GM18499 (cell line): ENCODE measurements at regions not wholly inside any gene's neighbourhood (a gene's known extent, or its start where the extent isn't known, plus 50 kb on each side); places are given as distances from the start of the nearest gene placed in this dataset.

Experiments used
- ATAC-seq: cut with Tn5 transposase; IDR thresholded peaks from one replicate; pipeline ENCODE4 v1.9.1; 2021; ENCODE audit warnings: moderate number of reproducible peaks; ENCODE audit not compliant: insufficient read depth, unreplicated experiment

DNA sequence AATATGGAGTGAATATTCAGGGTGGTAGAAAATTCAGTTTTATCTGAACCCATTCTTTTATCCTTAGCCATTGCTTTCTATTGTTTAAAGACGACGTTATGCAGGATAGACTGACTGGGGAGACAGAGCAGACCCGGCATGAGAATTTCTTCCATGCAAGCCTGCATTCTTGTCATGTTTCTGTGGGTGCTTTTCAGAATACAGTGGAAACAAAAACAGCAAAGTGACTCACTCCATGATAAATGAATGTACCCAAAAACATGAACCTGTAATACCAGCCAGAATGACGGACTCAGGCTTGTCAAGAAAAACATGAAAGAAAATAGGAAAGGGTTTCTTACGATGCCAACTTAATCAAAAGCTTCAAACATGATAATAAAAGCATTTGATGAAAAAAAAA, 924.0 kb downstream of the EFNB2 start:
- no peak for ATAC-seq

DNA sequence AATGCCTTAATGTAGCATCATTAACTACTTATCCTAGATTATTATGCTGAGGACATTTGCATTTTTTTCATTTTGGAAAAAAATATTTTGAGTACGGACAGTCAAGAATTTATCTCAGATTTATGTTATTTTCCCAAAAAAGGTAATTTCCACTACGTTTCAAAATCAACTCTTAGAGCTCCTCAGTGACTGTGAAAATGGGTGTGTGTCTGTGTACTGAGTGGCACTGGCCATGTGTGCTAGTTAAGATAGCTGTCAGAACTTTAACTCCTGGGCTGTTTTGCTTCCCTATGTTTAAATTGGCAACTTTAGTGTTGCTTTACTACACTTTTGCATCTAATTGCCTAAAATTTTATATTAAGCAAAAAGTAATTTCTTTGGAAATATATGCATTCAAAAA, 927.4 kb downstream of the EFNB2 start:
- ATAC-seq: no peak

DNA sequence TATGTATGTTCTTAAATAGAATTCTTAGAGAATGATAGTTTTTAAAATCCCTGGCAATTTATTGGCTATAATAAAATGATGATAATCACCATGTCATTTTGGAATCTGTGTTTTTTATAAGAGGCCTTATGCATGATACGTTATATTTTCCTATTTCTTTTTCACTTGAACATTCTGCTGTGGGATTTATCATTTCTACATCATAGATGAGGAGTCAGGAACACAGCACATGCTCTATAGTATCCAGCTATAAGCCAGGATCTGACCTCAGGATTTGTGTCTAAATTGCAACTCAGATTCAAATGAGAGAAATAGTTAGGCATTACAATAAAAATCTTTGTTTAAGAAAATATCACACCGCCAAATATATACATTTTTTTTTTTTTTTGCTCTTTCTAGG, 928.0 kb downstream of the EFNB2 start:
- ATAC-seq: no peak

DNA sequence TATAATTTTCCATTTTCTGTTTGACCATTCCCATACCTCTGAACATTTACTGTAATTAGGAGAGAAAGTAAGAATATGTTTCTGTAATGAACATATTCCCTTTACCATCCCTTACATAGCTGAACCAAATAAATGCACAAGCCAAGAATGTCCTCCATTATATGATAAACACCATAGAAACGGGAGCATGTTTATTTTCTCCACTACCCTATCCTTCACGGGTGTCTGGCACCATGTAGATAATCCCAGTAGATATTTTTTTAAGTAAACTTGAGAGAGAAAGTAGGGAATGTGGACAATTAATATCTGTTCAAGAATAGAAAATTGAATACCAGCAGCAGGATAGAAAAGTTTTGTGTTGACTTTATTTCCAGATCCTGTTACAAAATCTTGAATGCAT, 928.4 kb downstream of the EFNB2 start:
- no peak for ATAC-seq

DNA sequence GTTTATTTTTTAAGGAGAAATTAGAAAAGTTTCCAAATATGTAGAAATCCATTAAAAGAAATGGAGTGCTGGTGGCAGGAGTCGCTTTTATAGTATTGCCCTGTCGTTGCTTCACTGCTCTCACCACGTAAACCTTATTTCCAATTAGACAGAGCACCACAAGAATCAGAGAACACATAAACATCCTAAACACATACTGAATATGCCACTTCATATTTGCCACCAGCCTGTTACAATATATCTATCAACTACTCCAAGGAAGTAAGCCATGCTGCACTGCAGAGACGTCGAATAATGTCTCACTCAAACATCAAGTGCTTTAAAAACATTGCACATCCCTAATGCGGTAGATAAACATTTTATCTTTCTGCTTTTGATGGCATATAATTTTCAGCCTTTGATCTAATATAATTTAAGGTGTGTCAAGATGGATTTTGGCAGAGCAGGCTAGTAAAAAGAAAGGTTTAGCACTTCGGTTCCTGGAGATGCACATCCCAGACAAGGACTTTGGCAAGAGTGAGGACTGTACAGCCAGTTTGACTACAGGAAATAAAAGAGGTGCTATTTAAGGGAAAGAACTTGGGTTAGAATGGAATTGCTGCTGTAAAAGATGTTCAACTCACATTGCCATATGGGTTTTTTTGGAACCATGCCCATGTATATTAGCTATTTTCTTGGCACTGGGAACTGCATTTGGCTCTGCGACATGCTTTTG, 932.3 kb downstream of the EFNB2 start:
- ATAC-seq: no peak

DNA sequence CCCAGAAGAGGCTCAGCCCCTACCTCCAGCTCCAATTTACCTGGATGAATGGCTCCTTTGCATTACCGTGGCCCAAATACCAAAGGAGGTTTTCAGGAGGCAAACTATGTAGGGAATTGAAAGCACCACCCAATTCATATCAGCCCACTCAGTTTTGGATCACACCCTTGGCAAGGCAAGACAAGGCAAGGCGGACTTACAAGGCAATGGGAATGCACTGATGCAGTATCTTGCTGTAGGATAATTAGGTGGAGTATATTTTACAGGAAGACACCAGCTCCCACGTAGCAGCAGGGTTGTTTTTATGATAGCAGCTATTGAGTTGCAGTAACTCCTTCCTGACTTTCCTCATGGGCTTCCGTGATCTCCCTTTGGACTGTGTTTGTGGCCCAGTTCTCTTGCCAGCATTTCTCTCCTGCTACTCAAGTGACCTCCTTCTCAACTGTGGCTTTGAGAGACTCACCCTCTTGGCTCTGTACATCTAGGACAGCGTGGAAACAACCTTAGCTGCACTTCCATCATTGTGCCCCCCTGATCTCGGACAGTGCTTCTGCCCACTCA, 935.9 kb downstream of the EFNB2 start:
- no peak for ATAC-seq

DNA sequence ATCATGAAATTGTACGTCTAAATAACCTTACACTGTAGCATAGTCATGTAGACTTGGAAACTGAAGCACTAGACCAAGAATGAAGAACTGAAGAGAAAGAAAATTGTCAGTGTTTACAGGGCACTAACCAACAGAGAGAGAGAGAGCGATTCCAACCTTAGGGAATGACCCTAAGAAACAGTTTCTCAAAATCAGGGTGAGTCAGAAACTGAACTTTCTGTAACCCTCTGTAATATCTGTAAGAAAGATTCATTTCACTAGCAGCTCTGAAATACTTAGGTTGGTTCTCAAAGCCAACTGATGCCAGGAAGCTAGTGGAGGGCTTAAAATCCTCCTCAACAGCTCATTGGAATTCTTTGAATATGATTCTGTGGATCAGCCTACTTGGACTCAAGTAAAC, 936.9 kb downstream of the EFNB2 start:
- no peak for ATAC-seq

DNA sequence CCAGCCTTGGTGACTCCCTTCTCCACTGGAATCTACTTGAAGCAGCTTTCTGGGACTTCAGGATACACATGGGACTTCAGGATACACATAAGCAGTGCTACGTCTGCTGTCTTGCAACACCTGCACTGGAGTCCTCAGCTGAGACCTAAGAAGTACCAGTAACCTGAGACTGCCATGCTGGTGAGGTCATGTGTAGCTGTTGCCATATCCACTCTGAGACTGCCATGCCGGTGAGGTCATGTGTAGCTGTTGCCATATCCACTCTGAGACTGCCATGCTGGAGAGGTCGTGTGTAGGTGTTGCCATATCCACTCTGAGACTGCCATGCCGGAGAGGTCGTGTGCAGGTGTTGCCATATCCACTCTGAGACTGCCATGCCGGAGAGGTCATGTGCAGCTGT, 937.9 kb downstream of the EFNB2 start:
- ATAC-seq: no peak

DNA sequence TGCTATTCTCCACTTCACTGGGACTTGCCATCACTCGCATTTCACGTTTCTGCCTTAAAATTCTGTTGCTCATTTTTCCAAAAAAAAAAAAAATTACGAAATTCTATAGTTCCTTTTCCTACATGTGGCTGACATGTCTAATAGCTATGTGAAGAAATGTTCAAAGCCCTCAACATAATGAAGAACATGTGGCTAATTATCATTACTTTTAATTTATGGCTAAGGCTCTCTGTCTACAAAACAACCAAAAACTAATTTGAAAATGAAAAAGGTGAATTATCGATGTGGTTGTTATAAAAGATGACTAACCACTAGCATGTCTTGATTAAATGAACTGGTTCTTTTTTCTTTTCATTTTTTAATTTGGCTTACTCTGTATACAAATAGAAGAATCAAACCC, 940.0 kb downstream of the EFNB2 start:
- no peak for ATAC-seq

DNA sequence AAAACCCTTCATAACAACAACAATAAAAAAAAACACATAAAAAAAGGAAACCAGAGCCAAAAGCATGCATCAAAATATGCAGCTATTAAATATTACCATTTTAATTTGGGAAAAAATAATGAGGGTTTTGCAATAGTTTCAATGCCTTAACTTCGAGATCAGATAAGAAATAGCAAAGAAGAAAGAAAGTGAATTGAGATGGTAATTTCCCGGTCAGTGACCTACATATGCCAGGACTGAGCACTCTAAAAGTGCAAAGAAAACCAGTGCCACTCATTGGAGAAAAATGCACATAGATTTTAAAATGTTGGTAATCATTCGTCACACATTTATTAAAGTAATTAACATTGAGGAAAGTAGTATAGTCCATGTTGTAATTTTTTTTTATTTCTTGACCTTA, 944.2 kb downstream of the EFNB2 start:
- ATAC-seq: no peak

DNA sequence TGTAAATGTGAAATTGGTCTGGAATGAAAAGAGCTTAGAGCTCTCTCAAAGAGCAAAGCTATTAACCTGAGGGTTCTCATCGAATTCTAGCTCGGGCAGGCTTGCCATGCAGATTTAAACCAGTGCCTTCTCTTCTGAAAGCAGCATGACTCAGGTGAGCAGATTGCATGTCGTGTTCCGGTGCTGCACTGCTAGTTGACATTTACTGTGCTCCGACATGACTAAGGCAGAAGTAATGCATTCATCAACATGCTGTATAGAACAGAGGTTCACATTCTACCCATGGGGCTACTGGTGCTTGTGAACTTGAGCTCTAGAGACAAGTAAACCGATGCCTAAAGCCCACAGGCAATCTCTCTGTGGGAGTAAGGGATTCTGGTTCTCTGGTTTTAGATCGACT, 947.7 kb downstream of the EFNB2 start:
- no peak for ATAC-seq

DNA sequence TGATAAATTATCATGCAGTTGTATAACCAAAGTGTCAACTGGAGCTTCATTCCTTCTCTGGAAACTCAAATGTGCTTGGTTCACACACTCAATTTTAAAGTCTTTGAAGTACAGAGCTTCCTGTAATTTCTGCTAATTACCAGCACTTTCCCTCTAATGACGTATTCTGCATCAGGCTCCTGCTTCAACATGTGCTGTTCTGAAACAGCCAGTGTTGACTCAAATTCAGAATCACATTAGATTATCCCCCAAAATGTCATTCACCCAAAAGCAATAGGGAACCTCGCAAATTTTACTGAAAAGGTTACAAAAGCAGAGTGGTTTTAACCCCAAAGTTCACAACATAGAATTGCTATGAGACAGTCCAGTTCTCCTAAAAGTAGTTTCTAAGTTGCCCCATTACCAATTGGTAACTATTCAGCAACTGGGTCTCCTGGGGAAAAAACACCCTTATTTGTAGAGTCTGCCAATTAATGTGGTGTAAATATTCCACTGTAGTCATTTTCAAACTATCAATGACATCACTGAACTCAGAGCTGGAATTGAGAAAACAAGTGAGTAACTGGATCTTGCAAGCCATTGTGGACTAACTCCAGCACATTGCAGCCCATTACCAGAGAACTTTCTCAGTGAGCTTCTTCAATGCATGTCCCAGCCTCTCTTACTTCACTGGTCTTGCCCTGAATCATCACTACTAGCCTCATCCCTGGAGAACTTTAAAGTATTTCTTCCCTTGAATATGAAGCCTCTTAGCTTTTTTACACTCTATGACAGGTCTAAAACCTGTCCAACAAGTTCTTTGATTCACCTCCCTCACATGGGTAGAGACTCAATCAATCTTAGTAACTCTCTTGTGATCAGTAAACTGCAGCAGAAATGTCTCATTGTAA, 955.4 kb downstream of the EFNB2 start:
- ATAC-seq: no peak

DNA sequence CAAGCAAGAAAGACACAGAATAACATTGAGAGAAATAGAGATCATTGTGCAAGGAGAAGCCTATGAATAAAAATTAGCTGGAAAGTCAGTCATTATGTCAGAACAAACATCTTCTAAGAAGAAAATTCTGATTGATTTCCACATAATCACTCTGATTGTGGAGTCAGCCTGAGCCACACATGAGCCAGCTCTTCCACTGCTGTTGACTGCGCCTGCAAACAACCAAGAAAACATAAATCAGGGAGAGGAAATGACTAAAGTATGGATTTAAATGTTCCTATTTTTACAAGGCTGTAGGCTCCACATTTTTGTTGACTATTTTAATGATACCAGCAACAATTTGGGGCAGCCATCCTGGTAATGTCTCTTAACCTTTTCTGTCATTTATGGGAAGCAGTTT, 962.3 kb downstream of the EFNB2 start:
- ATAC-seq: no peak

DNA sequence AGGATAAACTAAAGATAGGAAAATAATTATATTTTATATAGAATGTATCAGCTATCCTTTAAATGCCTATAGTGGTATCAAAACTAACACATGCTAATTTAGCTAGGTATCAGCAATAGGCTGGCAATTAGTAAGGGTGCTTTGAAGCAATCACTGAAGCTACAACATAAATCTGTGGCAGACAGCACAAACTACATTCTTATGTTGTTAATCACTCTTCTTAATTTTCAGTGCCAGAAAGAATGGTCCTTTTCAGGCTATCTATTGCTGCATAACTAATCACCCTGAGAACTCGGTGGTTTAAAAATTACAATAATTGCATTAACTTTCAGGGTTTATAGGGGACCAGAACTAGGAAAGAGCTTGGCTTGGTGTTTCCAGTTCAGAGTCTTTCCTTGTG, 963.1 kb downstream of the EFNB2 start:
- ATAC-seq: no peak

DNA sequence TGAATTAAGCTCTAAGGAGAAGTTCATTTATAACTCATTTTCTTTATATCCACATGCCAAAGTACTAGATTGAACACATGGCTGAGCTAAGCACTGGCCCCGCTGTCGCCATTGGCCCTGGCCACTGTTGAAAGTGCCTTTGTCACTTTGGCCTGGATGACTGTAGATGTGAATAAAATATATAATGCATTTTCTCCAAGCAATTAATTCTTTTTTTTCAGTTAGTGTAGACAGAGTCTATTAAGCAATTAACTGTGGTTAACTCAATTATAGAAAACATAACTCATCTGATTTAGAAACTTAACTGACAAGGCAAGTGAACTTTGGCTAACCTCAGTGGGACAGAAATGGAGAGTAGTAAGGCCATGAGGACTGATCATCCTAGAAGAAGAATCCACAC, 965.6 kb downstream of the EFNB2 start:
- no peak for ATAC-seq

DNA sequence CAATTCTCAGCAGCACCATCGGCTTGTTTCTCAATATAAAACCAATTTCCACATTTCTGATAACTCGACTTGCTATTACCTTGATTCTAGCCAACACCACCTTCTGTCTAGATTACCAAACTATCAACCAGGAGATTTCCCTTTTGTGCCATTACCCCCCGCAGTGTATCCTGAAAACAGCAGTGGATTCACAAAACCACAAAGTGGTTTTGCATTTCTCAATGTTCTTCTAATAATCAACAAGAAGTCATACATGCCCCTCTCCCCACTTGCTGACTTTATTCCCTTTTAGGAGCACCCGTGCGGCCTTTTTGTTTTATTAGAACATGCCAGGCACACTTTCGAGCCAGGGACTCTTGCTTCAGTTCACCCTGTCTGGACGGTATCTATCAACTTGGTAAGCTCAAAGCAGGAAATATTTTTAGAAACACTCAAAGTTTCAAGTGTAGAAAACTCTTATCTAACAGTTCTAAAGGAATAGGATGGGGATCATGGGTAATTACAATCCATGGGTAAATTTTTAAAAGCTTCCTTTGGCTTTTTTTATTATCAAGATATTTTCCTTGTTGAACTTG, 967.4 kb downstream of the EFNB2 start:
- ATAC-seq: no peak

DNA sequence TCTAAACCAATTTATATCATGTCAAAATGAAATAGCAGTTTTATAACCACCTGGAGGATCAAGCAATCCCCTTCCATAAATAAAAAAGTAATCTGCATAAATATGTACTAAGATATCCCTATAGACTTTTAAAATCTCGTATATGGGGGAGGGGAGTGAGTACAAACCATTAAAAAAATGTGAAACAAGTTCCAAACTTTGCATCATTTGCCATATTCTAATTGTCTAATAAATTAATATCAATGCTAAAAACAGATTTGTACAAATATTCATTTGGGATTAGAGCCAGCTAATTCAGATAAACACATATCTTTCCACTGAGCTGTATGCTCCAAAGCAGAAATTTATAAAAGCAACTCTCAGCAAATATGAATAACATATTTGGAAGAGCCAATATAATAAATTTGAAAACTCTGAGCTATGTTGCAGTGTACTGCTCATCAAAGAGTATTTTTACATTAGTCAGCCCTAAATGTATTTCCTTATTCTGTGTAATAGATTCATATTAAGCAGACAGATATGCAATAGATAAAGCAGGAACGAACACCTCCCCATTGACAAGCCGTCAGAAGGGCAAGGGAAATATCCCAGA, 970.2 kb downstream of the EFNB2 start:
- ATAC-seq: no peak

DNA sequence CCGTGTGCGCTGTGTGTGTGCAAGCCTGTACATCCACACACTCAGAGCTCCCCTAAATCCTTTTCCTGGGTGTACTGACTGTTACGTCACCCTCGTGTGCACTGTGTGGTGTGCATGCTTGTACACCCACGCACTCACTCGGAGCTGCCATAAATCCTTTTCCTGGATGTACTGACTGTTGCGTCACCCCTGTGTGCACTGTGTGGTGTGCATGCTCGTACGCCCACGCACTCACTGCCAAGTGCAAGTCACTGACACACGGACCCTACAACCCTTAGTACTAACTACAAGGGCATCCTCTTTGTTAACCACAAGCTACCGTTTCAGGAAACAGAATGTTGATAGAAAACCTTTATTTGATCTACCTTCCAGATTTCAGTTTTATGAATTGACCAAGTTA, 983.4 kb downstream of the EFNB2 start:
- no peak for ATAC-seq

DNA sequence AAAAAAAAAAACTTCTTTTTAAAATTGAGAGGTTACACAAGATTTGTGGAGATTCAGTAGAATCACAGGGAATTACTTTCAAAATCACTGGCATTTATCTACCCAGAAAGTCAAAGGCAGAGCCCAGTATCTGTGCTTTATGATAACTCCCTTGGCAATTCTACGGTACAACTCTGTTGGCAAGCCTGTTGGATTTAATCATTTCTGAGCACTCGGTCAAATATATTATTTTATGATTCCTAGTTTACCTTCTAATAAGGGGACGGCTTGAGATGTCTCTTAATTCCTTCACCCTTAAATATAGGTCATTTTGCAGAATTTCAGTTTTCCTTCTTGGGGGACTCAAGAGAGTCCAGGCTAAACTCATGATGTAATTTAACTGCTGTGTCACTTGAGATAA, 987.6 kb downstream of the EFNB2 start:
- no peak for ATAC-seq

DNA sequence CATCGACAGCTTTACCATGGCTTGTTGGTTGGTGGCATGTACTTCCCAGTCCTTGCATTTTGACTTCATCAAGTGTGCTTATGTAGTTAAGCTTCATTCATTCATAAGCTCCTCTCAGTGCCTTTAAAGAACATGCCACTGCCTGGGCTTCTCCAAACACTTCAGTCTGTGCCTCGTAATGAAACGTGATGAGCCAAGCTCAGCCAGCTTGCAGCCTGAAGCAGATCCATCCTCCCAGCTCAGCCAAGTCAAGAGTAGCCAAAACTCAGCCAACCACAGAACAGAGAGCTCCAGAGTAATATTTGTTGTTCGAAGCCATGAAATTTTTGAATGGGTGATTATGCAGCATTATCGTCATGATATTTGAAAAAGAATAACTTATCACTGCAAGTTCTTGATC, 989.7 kb downstream of the EFNB2 start:
- no peak for ATAC-seq

DNA sequence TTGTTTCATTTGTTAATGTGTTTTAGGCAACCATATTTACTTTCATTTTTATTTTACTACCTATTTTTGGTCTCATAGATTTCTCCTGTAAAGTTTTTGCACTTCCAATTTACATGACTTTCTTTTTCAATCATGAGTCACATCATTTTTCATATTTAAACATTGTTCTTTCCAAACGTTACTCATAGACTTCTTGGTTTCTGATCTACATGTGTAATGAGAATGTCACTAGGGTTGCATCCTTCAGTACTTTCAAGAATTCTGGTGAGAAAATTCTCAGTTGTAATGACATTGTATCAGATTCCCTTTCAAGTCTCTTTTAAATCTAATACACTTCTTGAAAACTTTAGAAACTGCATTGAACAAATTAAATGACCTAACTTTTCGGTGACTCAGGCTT, 991.7 kb downstream of the EFNB2 start:
- no peak for ATAC-seq
